SK-N-SH treated with all-trans-retinoic acid at 6 μM for 48 hours (cell line): ENCODE measurements at regions not wholly inside any gene's neighbourhood (a gene's known extent, or its start where the extent isn't known, plus 50 kb on each side); places are given as distances from the start of the nearest gene placed in this dataset.

Experiments
- ATAC-seq: fragments of 200-7000 bp; cut with Tn5 transposase; 3 replicates; pipeline ENCODE4 v1.9.1; 2020; ENCODE audit warnings: mild to moderate bottlenecking, moderate library complexity
- ARNTL ChIP-seq: fragments of 450-650 bp; formaldehyde crosslinking; IDR thresholded peaks from 2 replicates; pipeline ENCODE4 v1.5.0; 2020; ENCODE audit warnings: low read depth, mild to moderate bottlenecking, moderate library complexity, borderline replicate concordance
- CREB5 ChIP-seq: fragments of 250-450 bp; sonication (Bioruptor Pico); IDR thresholded peaks from 2 replicates; pipeline ENCODE4 v1.5.1; 2020; ENCODE audit warnings: low read depth, mild to moderate bottlenecking, moderate library complexity
- CSDC2 ChIP-seq: fragments of 250-450 bp; sonication (Bioruptor Pico); IDR thresholded peaks from 2 replicates; pipeline ENCODE4 v1.5.0; 2020; ENCODE audit warnings: mild to moderate bottlenecking, moderate library complexity
- ESRRG ChIP-seq: fragments of 250-450 bp; sonication (Bioruptor Pico); IDR thresholded peaks from 2 replicates; pipeline ENCODE4 v1.6.1; 2021; ENCODE audit warnings: mild to moderate bottlenecking
- ISL1 ChIP-seq: fragments of 250-450 bp; sonication (Bioruptor Pico); IDR thresholded peaks from 2 replicates; pipeline ENCODE4 v2.1.2; 2022; ENCODE audit warnings: mild to moderate bottlenecking, moderate library complexity
- OSR1 ChIP-seq: fragments of 250-450 bp; sonication (Bioruptor Pico); IDR thresholded peaks from 2 replicates; pipeline ENCODE4 v1.8.0; 2022; ENCODE audit warnings: moderate library complexity, mild to moderate bottlenecking, inconsistent platforms
- PATZ1 ChIP-seq: fragments of 250-450 bp; sonication (Bioruptor Pico); IDR thresholded peaks from 2 replicates; pipeline ENCODE4 v1.8.0; 2020; ENCODE audit warnings: mild to moderate bottlenecking, moderate library complexity, borderline replicate concordance
- POU6F1 ChIP-seq: fragments of 250-450 bp; sonication (Bioruptor Pico); IDR thresholded peaks from 2 replicates; pipeline ENCODE4 v1.8.0; 2021; ENCODE audit warnings: low read depth, mild to moderate bottlenecking, moderate library complexity, borderline replicate concordance
- PPARA ChIP-seq: fragments of 250-450 bp; sonication (Bioruptor Pico); IDR thresholded peaks from 2 replicates; pipeline ENCODE4 v1.5.0; 2020; ENCODE audit warnings: mild to moderate bottlenecking, borderline replicate concordance
- RARB ChIP-seq: fragments of 250-450 bp; sonication (Bioruptor Pico); IDR thresholded peaks from 2 replicates; pipeline ENCODE4 v1.8.0; 2021; ENCODE audit warnings: mild to moderate bottlenecking, moderate library complexity
- SNAI2 ChIP-seq: fragments of 250-450 bp; sonication (Bioruptor Pico); IDR thresholded peaks from 2 replicates; pipeline ENCODE4 v1.5.0; 2020; ENCODE audit warnings: mild to moderate bottlenecking, moderate library complexity
- TCF4 ChIP-seq: fragments of 250-450 bp; sonication (Bioruptor Pico); IDR thresholded peaks from 2 replicates; pipeline ENCODE4 v1.8.0; 2021; ENCODE audit warnings: mild to moderate bottlenecking, moderate library complexity, borderline replicate concordance
- TSHZ2 ChIP-seq: fragments of 250-450 bp; sonication (Bioruptor Pico); IDR thresholded peaks from 2 replicates; pipeline ENCODE4 v1.5.0; 2020; ENCODE audit warnings: mild to moderate bottlenecking, moderate library complexity
- ZFP3 ChIP-seq: fragments of 250-450 bp; sonication (Bioruptor Pico); IDR thresholded peaks from 2 replicates; pipeline ENCODE4 v1.5.0; 2020; ENCODE audit warnings: mild to moderate bottlenecking, moderate library complexity
- ZFP30 ChIP-seq: fragments of 450-650 bp; formaldehyde crosslinking; IDR thresholded peaks from 2 replicates; pipeline ENCODE4 v1.5.0; 2022; ENCODE audit warnings: mild to moderate bottlenecking, moderate library complexity
- ZNF565 ChIP-seq: fragments of 450-650 bp; formaldehyde crosslinking; conservative IDR thresholded peaks from 2 replicates; pipeline ENCODE4 v1.5.0; 2020; ENCODE audit warnings: low read depth, mild to moderate bottlenecking, moderate library complexity
- ZNF70 ChIP-seq: fragments of 450-650 bp; formaldehyde crosslinking; IDR thresholded peaks from 2 replicates; pipeline ENCODE4 v1.5.0; 2020; ENCODE audit warnings: mild to moderate bottlenecking, moderate library complexity
- ZNF8 ChIP-seq: fragments of 450-650 bp; formaldehyde crosslinking; IDR thresholded peaks from 2 replicates; pipeline ENCODE4 v1.5.0; 2020; ENCODE audit warnings: mild to moderate bottlenecking, moderate library complexity

GRCh38 chr4:43425206-43425605 lies 532.7 kb downstream of the GRXCR1 start:
- no peak for ATAC-seq

GRCh38 chr4:43435291-43435690 lies 542.8 kb downstream of the GRXCR1 start:
- no peak for ATAC-seq
- no peak for TF ChIP-seq POU6F1
- no peak for TF ChIP-seq CSDC2
- no peak for TF ChIP-seq ESRRG (CRISPR knock-in tag)
- no peak for TF ChIP-seq PPARA (CRISPR knock-in tag)
- no peak for TF ChIP-seq PATZ1
- TF ChIP-seq TCF4 (CRISPR knock-in tag): no peak
- TF ChIP-seq ZFP30: no peak
- no peak for TF ChIP-seq CREB5
- TF ChIP-seq OSR1 (CRISPR knock-in tag): no peak
- TF ChIP-seq RARB: no peak
- TF ChIP-seq ZNF70 (CRISPR knock-in tag): no peak

More at GRCh38 chr4:43425206-43425605, 532.7 kb downstream of the GRXCR1 start:
- TF ChIP-seq TCF4 (CRISPR knock-in tag) (no peak), CREB5 (no peak), ZFP3 (no peak), ARNTL (CRISPR knock-in tag) (no peak), TSHZ2 (CRISPR knock-in tag) (no peak), ISL1 (CRISPR knock-in tag) (no peak), ZFP30 (no peak)
- TF ChIP-seq, all 23 proteins: peak for 0

- ATAC-seq: no peak
- TF ChIP-seq POU6F1 (no peak), CSDC2 (no peak), SNAI2 (CRISPR knock-in tag) (no peak), ZNF8 (CRISPR knock-in tag) (no peak), ESRRG (CRISPR knock-in tag) (no peak), ISL1 (CRISPR knock-in tag) (no peak), CREB5 (no peak), ZFP30 (no peak), ZNF565 (CRISPR knock-in tag) (no peak)
Measured at GRCh38 chr4:43452948-43453347, 560.4 kb downstream of the GRXCR1 start.
